ENCODE measurements at regions not wholly inside any gene's neighbourhood (a gene's known extent, or its start where the extent isn't known, plus 50 kb on each side); places are given as distances from the start of the nearest gene placed in this dataset.
A peak's percentile ranks its signal among the peaks of the same experiment; 100 is the strongest.
"Not testable (repeated sequence)": the region's sequence is repeated elsewhere in the genome, so short reads cannot be mapped to it uniquely, and the experiment has no call there.

- DNase-seq (ENCODE audit: low spot score), result no peak
Measured at GRCh38 chr15:38128341-38128781, 124.3 kb upstream of the SPRED1 start.

- DNase-seq (ENCODE audit: low spot score), result no peak
Measured at GRCh38 chr15:38128921-38129320, 123.7 kb upstream of the SPRED1 start.

- DNase-seq (ENCODE audit: low spot score), result no peak
Measured at GRCh38 chr15:38129531-38130204, 123.0 kb upstream of the SPRED1 start.

- no peak for DNase-seq (ENCODE audit: low spot score)
Measured at GRCh38 chr15:38130205-38130567, 122.5 kb upstream of the SPRED1 start.

- peak; percentile 2 for DNase-seq (ENCODE audit: low spot score)
Measured at GRCh38 chr15:38130740-38131498, 121.7 kb upstream of the SPRED1 start.

GRCh38 chr15:38134252-38134651, 118.4 kb upstream of the SPRED1 start:
- no peak for DNase-seq (ENCODE audit: low spot score)

- not testable (repeated sequence) for DNase-seq (ENCODE audit: low spot score)
Measured at GRCh38 chr15:38142195-38142594, 110.4 kb upstream of the SPRED1 start.

GRCh38 chr15:38144921-38145320, 107.7 kb upstream of the SPRED1 start:
- DNase-seq (ENCODE audit: low spot score), result no peak

- DNase-seq (ENCODE audit: low spot score), result no peak
Measured at GRCh38 chr15:38145651-38146111, 107.0 kb upstream of the SPRED1 start.

- DNase-seq (ENCODE audit: low spot score), result no peak
Measured at GRCh38 chr15:38147246-38147645, 105.4 kb upstream of the SPRED1 start.

GRCh38 chr15:38148471-38148870, 104.2 kb upstream of the SPRED1 start:
- no peak for DNase-seq (ENCODE audit: low spot score)

GRCh38 chr15:38149315-38149714, 103.3 kb upstream of the SPRED1 start:
- no peak for DNase-seq (ENCODE audit: low spot score)

- no peak for DNase-seq (ENCODE audit: low spot score)
Measured at GRCh38 chr15:38150148-38150547, 102.5 kb upstream of the SPRED1 start.

GRCh38 chr15:38150794-38151193, 101.8 kb upstream of the SPRED1 start:
- no peak for DNase-seq (ENCODE audit: low spot score)

- no peak for DNase-seq (ENCODE audit: low spot score)
Measured at GRCh38 chr15:38153781-38154180, 98.9 kb upstream of the SPRED1 start.

- no peak for DNase-seq (ENCODE audit: low spot score)
Measured at GRCh38 chr15:38154255-38154654, 98.4 kb upstream of the SPRED1 start.

GRCh38 chr15:38154837-38155236, 97.8 kb upstream of the SPRED1 start:
- no peak for DNase-seq (ENCODE audit: low spot score)

- DNase-seq (ENCODE audit: low spot score), result peak; percentile 17
Measured at GRCh38 chr15:38163658-38164057, 89.0 kb upstream of the SPRED1 start.

- DNase-seq (ENCODE audit: low spot score), result no peak
Measured at GRCh38 chr15:38164061-38164460, 88.6 kb upstream of the SPRED1 start.

- no peak for DNase-seq (ENCODE audit: low spot score)
Measured at GRCh38 chr15:38164507-38164906, 88.1 kb upstream of the SPRED1 start.

GRCh38 chr15:38168467-38169070, 84.1 kb upstream of the SPRED1 start:
- no peak for DNase-seq (ENCODE audit: low spot score)

GRCh38 chr15:38171973-38172372, 80.7 kb upstream of the SPRED1 start:
- no peak for DNase-seq (ENCODE audit: low spot score)

GRCh38 chr15:38174691-38175090, 77.9 kb upstream of the SPRED1 start:
- no peak for DNase-seq (ENCODE audit: low spot score)
